ENCODE measurements at regions not wholly inside any gene's neighbourhood (a gene's known extent, or its start where the extent isn't known, plus 50 kb on each side); places are given as distances from the start of the nearest gene placed in this dataset.
"Not testable (repeated sequence)": the region's sequence is repeated elsewhere in the genome, so short reads cannot be mapped to it uniquely, and the experiment has no call there.

- not testable (repeated sequence) for DNase-seq (ENCODE audit: low read depth in 2 of 2)
Observed at GRCh38 chr9:73337182-73337581, 185.5 kb downstream of the ANXA1 start.

- no peak for DNase-seq (ENCODE audit: low read depth in 2 of 2)
Observed at GRCh38 chr9:73344060-73344459, 192.4 kb downstream of the ANXA1 start.

- DNase-seq (ENCODE audit: low read depth in 2 of 2) = no peak
Observed at GRCh38 chr9:73347123-73347522, 195.5 kb downstream of the ANXA1 start.

- DNase-seq (ENCODE audit: low read depth in 2 of 2) = no peak
Observed at GRCh38 chr9:73347720-73348119, 196.1 kb downstream of the ANXA1 start.

GRCh38 chr9:73348471-73348870, 196.8 kb downstream of the ANXA1 start:
- DNase-seq (ENCODE audit: low read depth in 2 of 2) = no peak

- no peak for DNase-seq (ENCODE audit: low read depth in 2 of 2)
Observed at GRCh38 chr9:73349476-73349875, 197.8 kb downstream of the ANXA1 start.

GRCh38 chr9:73357607-73358006, 205.9 kb downstream of the ANXA1 start:
- no peak for DNase-seq (ENCODE audit: low read depth in 2 of 2)

- no peak for DNase-seq (ENCODE audit: low read depth in 2 of 2)
Observed at GRCh38 chr9:73370053-73370452, 218.4 kb downstream of the ANXA1 start.

- no peak for DNase-seq (ENCODE audit: low read depth in 2 of 2)
Observed at GRCh38 chr9:73371801-73372200, 220.1 kb downstream of the ANXA1 start.

GRCh38 chr9:73380411-73380810, 228.7 kb downstream of the ANXA1 start:
- DNase-seq (ENCODE audit: low read depth in 2 of 2) = no peak

GRCh38 chr9:73402081-73403028, 250.7 kb downstream of the ANXA1 start:
- DNase-seq (ENCODE audit: low read depth in 2 of 2) = no peak

- DNase-seq (ENCODE audit: low read depth in 2 of 2) = no peak
Observed at GRCh38 chr9:73411494-73411893, 259.8 kb downstream of the ANXA1 start.

- DNase-seq (ENCODE audit: low read depth in 2 of 2) = no peak
Observed at GRCh38 chr9:73412874-73413273, 261.2 kb downstream of the ANXA1 start.

GRCh38 chr9:73423891-73424290, 272.2 kb downstream of the ANXA1 start:
- no peak for DNase-seq (ENCODE audit: low read depth in 2 of 2)

- no peak for DNase-seq (ENCODE audit: low read depth in 2 of 2)
Observed at GRCh38 chr9:73426269-73426668, 274.6 kb downstream of the ANXA1 start.

GRCh38 chr9:73434826-73435225, 283.2 kb downstream of the ANXA1 start:
- DNase-seq (ENCODE audit: low read depth in 2 of 2) = no peak

- DNase-seq (ENCODE audit: low read depth in 2 of 2) = no peak
Observed at GRCh38 chr9:73437758-73438157, 286.1 kb downstream of the ANXA1 start.

- not testable (repeated sequence) for DNase-seq (ENCODE audit: low read depth in 2 of 2)
Observed at GRCh38 chr9:73439839-73440238, 288.2 kb downstream of the ANXA1 start.

- DNase-seq (ENCODE audit: low read depth in 2 of 2) = no peak
Observed at GRCh38 chr9:73441223-73441622, 289.6 kb downstream of the ANXA1 start.

- no peak for DNase-seq (ENCODE audit: low read depth in 2 of 2)
Observed at GRCh38 chr9:73441890-73442818, 290.5 kb downstream of the ANXA1 start.

- DNase-seq (ENCODE audit: low read depth in 2 of 2) = no peak
Observed at GRCh38 chr9:73444821-73445220, 293.2 kb downstream of the ANXA1 start.

- not testable (repeated sequence) for DNase-seq (ENCODE audit: low read depth in 2 of 2)
Observed at GRCh38 chr9:73445384-73445783, 293.7 kb downstream of the ANXA1 start.

All from dermis microvascular lymphatic vessel endothelial cell (primary cell).